ENCODE measurements at regions not wholly inside any gene's neighbourhood (a gene's known extent, or its start where the extent isn't known, plus 50 kb on each side); places are given as distances from the start of the nearest gene placed in this dataset.
"Not testable (repeated sequence)": the region's sequence is repeated elsewhere in the genome, so short reads cannot be mapped to it uniquely, and the experiment has no call there.

GRCh38 chr14:105892453-105893441, 366.4 kb downstream of the TMEM121 start:
- not testable (repeated sequence) for TF ChIP-seq CTCF, POLR2A (IDR thresholded peaks at IDR 0.05)
